ENCODE measurements at regions not wholly inside any gene's neighbourhood (a gene's known extent, or its start where the extent isn't known, plus 50 kb on each side); places are given as distances from the start of the nearest gene placed in this dataset.
A peak's percentile ranks its signal among the peaks of the same experiment; 100 is the strongest.
"Not testable (repeated sequence)": the region's sequence is repeated elsewhere in the genome, so short reads cannot be mapped to it uniquely, and the experiment has no call there.

DNA sequence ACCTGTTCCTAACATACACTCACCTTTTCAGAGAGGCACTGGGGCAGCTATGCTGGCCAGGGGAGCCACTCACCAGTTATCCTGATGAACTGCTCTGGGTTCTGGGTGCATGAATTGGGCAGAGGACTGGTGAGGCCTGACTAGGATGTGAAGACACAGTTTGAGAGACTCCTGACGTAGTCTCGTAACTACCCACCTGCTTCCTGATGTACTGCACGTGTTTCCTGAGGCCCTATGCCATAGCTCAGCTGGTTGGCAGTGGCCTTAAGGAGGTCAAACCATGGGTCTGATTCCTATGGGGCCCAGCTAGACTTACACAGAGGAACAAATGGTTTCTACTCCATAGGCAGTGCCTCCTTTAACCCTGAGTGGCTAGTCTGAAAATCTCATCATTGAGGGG is 351.7 kb upstream of the FRG2C start:
- DNase-seq, result not testable (repeated sequence)

- not testable (repeated sequence) for DNase-seq
Measured at GRCh38 chr3:75319776-75320175, 344.4 kb upstream of the FRG2C start.

DNA sequence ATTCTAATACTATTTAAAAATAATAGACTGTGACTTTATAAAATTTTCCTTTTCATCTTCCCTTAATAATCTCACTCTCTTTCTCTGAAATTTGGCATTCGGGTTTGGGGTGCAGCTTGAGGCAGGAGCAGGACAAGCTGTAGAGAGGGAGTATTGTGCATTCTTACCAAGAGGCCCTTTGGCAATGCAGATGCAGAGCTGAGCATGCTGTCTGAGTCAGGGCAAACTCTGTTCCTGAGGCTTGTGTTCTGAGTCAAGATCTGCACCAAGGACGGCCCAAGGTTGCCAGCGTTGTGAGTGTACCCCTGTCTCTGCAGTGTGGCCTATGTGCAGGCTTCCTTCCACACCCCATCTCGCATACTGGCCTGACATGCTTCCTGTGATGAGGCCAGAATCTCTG is 343.8 kb upstream of the FRG2C start:
- no peak for DNase-seq

GRCh38 chr3:75321060-75321459 is 343.1 kb upstream of the FRG2C start:
- no peak for DNase-seq

DNA sequence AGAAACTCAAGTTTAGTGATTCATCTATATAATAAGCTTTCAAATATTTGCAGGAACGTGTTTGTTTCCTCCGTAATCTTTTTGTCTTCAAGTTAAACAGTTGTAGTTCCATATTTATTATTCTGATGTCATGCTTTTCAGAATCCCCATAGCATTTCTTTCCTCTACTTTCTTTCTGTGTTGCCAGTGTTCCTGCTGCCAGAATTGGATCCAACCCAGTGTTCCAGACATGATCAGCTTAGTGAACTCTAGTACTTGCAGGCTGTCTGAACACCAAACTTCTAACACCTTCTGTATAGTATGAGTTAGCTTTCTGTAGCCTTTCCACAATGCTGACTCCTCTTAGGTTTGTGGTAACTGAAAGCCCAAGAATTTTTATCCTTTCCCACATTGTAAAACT is 340.2 kb upstream of the FRG2C start:
- DNase-seq, result not testable (repeated sequence)

- no peak for DNase-seq
Measured at GRCh38 chr3:75325716-75326115, 338.4 kb upstream of the FRG2C start.

- no peak for DNase-seq
Measured at GRCh38 chr3:75327453-75327852, 336.7 kb upstream of the FRG2C start.

- peak in 4 of 58 donors; percentile 1 to 28 (median 2) for DNase-seq
Measured at GRCh38 chr3:75329476-75330097, 334.5 kb upstream of the FRG2C start.

- not testable (repeated sequence) for DNase-seq
Measured at GRCh38 chr3:75330446-75330845, 333.7 kb upstream of the FRG2C start.

- DNase-seq, result not testable (repeated sequence)
Measured at GRCh38 chr3:75332090-75332489, 332.0 kb upstream of the FRG2C start.

DNA sequence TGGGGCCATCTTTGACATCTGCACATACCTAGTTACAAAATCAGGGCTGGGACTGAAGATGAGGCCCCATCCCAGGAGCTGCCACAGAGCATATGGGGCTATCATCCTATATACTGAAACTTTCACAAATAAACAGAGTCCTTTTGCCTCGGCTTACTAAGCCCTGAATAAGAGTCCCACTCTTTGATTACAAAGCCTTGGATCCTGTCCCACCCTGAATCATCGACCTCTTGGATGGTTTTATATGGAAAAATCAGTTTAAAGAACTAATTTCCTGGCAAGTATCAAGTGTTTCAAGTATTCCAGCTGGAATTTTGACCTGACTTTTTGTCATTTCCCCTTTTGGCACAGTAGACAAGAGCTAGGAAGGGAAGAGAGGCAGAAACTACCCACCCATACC is 331.3 kb upstream of the FRG2C start:
- DNase-seq, result no peak

DNA sequence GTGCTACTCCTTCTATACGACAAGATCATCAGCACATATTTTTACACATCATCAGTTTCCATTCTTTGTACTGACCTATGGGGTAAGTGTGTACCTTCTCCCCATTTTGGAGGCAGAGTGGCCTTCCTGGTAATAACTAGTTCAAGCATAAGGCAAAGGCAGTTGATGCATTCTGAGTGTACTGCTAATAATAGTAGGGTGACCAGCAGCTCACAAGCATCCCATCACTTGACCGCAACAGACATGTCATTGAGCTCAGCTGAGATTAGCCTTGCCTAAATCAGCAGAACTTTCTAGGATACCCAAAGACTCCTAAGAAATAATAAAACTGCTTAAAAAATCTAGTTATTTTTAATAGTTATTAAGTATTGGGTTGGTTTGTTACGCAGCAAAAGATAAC is 329.8 kb upstream of the FRG2C start:
- DNase-seq, result no peak

DNA sequence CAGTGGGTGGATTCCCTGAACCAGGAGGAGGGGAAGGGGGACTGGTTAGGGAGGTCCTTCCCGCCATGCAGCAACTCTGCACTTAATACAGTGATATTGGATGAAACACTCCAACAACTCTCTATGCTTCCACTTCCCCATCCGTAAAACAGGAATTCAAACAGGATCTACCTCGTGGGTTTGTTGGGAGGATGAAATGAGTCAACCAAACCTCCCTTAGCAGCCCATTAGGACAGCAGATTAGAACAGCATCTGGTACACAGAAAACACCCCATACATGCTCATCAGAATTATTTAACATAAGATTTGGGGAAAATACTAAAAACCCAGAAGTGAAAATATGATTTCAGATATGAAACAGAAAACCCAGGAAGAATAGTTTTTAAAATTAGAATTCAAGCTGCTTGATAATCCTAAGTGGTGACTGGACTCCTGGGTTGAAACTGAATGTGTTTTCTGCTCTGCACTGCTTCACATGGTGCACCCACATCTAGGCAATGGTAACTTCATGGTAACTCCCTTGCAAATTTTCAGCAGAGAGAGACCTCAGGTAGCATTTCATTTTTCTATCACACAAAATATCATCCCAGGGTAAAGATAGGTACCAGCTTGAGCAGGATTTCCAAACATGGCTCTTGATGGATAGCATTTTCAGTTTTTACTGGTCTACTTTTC is 326.8 kb upstream of the FRG2C start:
- DNase-seq, result no peak

DNA sequence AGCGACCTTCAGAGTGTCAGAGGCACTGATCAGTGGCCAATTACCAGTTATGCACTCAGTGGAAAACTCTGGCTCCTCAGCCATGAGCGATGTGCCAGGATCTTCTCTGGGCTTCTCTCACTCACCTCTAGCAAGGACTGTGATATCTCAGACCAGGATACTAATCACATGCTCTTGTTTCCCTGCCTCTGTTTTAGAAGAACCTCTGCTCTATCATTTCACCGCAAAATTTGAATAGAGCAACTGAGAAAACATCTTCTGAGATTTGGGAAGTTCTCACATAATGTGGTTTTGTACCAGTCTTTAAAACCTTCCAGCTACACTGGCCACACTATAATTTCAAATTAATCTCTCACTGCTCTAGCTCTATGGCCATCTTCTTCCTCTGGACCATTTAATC is 325.8 kb upstream of the FRG2C start:
- no peak for DNase-seq

DNA sequence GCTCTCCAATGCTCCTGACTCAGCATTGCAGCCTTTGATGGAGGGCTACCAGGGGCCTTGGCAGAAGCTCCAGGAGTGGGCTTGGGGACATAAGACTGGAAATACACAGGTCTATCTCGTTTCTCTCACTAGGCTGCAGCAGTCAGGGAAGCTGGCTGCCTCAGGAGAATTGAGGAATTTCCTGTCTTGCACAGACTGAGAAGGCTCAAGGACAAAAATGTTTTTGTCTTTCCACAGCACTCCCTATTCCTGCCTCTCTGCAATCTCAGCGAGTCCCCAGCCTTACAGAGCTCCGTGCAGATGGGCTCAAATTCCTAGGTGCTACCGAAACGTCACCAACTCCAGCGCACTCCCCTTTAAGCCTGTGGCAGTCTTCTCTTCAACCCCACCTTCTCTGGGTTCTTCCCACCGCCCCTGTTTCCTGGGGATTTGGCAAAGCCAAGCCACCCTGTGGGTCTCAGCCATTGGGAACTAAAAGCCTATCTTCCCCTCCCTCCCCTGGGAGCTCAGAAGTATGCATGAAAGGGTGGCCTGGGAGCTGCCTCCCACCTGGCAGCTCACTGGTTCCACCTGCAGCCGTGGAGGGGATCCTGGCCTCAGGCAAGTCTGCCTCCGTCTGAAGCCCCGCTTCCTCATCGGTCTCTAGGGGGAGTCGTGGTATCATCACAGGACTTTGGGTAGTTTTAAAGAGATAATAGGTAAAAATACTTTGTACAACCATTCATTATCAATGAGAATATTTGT is 322.6 kb upstream of the FRG2C start:
- no peak for DNase-seq

GRCh38 chr3:75342425-75342824 is 321.7 kb upstream of the FRG2C start:
- DNase-seq, result no peak

- not testable (repeated sequence) for DNase-seq
Measured at GRCh38 chr3:75350536-75350935, 313.6 kb upstream of the FRG2C start.

- DNase-seq, result not testable (repeated sequence)
Measured at GRCh38 chr3:75362086-75362784, 301.9 kb upstream of the FRG2C start.

DNA sequence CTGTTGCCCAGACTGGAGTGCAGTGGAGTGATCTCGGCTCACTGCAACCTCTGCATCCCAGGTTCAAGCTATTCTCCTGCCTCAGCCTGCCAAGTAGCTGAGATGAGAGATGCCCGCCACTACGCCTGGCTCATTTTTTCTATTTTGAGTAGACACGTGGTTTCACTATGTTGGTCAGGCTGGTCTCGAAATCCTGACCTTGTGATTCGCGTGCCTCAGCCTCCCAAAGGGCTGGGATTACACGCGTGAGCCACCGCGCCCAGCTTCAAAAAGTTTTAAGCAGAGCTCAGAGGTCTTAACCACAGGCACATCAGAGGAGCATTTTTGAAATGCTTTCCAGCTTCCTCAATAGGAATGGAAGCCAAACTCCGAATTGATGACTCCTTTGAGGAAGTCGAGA is 291.2 kb upstream of the FRG2C start:
- DNase-seq, result not testable (repeated sequence)

GRCh38 chr3:75379840-75380239 is 284.3 kb upstream of the FRG2C start:
- DNase-seq, result not testable (repeated sequence)

DNA sequence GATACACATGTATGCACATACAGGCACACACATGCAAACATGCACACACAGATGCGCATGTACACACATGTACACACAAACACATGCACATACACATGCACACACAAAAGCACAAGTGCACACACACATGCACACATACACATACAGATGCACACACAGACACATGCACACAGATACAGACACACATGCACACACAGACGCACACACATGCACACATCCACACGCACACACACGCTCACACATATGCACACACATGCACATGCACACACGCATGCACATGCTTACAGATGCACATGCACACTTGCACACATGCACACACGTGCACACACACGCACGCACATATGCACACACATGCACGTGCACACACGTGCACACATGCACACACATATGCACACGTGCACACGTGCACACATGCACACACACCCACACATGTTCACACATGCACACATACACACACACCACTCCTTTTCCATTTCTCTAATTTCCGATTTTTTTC is 283.8 kb upstream of the FRG2C start:
- DNase-seq, result no peak

GRCh38 chr3:75384016-75384415 is 280.1 kb upstream of the FRG2C start:
- DNase-seq, result not testable (repeated sequence)

Measured in anterior cingulate cortex (tissue), 58 donors.